Astrocyte (in vitro differentiated cells and primary cell): ENCODE measurements at regions not wholly inside any gene's neighbourhood (a gene's known extent, or its start where the extent isn't known, plus 50 kb on each side); places are given as distances from the start of the nearest gene placed in this dataset.

Experiments used
- DNase-seq: peaks from one replicate; pipeline ENCODE4 v3.0.0-alpha.2; 2010; ENCODE audit warnings: low read depth
- FAIRE-seq: peaks from 2 replicates; lab custom pipeline; 2011; peaks lifted over from hg19 to GRCh38; lab: Jason Lieb, UNC
- H2AFZ ChIP-seq: 2 replicates; pipeline ENCODE4 v1.6.0; 2012; ENCODE audit warnings: low read depth, low read length, inconsistent platforms
- H3K27ac ChIP-seq: 2 replicates; pipeline ENCODE4 v1.5.1; 2011; ENCODE audit warnings: low read depth, low read length, inconsistent platforms
- H3K27me3 ChIP-seq: 2 replicates; pipeline ENCODE4 v1.6.0; 2011; ENCODE audit warnings: low read length, inconsistent platforms; ENCODE audit not compliant: insufficient read depth
- H3K36me3 ChIP-seq: 2 replicates; pipeline ENCODE4 v1.5.1; 2011; ENCODE audit warnings: low read length, inconsistent platforms; ENCODE audit not compliant: insufficient read depth
- H3K4me1 ChIP-seq: 2 replicates; pipeline ENCODE4 v1.5.1; 2011; ENCODE audit warnings: low read length, inconsistent platforms; ENCODE audit not compliant: insufficient read depth
- H3K4me2 ChIP-seq: 2 replicates; pipeline ENCODE4 v1.6.0; 2012; ENCODE audit warnings: low read length, inconsistent platforms
- H3K4me3 ChIP-seq: 2 replicates; pipeline ENCODE4 v1.5.1; 2011; ENCODE audit warnings: low read depth, mild to moderate bottlenecking, low read length, inconsistent platforms; ENCODE audit not compliant: insufficient read depth
- H3K79me2 ChIP-seq: 2 replicates; pipeline ENCODE4 v1.6.0; 2012; ENCODE audit warnings: mild to moderate bottlenecking, low read length, inconsistent platforms; ENCODE audit not compliant: insufficient read depth
- H3K9ac ChIP-seq: 2 replicates; pipeline ENCODE4 v1.6.0; 2012; ENCODE audit warnings: mild to moderate bottlenecking, low read length, inconsistent platforms
- H3K9me3 ChIP-seq: 2 replicates; pipeline ENCODE4 v1.5.1; 2012; ENCODE audit warnings: low read depth, mild to moderate bottlenecking, low read length, inconsistent platforms; ENCODE audit not compliant: insufficient read depth
- H4K20me1 ChIP-seq: 2 replicates; pipeline ENCODE4 v1.6.0; 2012; ENCODE audit warnings: low read length, inconsistent platforms; ENCODE audit not compliant: insufficient read depth
- H3K27ac Mint-ChIP-seq: one replicate; pipeline ENCODE4 v1.8.0; 2021; ENCODE audit warnings: mild to moderate bottlenecking, mixed read lengths; ENCODE audit not compliant: unreplicated experiment
- H3K27me3 Mint-ChIP-seq: one replicate; pipeline ENCODE4 v1.8.0; 2021; ENCODE audit warnings: low read depth, mixed read lengths; ENCODE audit not compliant: unreplicated experiment
- H3K36me3 Mint-ChIP-seq: one replicate; pipeline ENCODE4 v1.8.0; 2021; ENCODE audit warnings: low read depth, mixed read lengths; ENCODE audit not compliant: unreplicated experiment
- H3K4me1 Mint-ChIP-seq: one replicate; pipeline ENCODE4 v1.8.0; 2021; ENCODE audit warnings: low read depth, mixed read lengths; ENCODE audit not compliant: unreplicated experiment
- H3K4me3 Mint-ChIP-seq: one replicate; pipeline ENCODE4 v1.8.0; 2021; ENCODE audit warnings: mild to moderate bottlenecking, moderate library complexity, mixed read lengths; ENCODE audit not compliant: unreplicated experiment
- H3K9me3 Mint-ChIP-seq: one replicate; pipeline ENCODE4 v1.8.0; 2021; ENCODE audit warnings: mild to moderate bottlenecking, mixed read lengths; ENCODE audit not compliant: unreplicated experiment
- CTCF ChIP-seq: IDR thresholded peaks from 2 replicates; pipeline ENCODE4 v1.5.1; 2011; ENCODE audit warnings: low read depth, mild to moderate bottlenecking, inconsistent platforms, low read length, moderate library complexity; ENCODE audit not compliant: insufficient read depth
- EZH2 ChIP-seq: IDR thresholded peaks from 2 replicates; pipeline ENCODE4 v1.6.1; 2012; ENCODE audit warnings: mild to moderate bottlenecking, low read length, inconsistent platforms; ENCODE audit not compliant: insufficient read depth

DNA sequence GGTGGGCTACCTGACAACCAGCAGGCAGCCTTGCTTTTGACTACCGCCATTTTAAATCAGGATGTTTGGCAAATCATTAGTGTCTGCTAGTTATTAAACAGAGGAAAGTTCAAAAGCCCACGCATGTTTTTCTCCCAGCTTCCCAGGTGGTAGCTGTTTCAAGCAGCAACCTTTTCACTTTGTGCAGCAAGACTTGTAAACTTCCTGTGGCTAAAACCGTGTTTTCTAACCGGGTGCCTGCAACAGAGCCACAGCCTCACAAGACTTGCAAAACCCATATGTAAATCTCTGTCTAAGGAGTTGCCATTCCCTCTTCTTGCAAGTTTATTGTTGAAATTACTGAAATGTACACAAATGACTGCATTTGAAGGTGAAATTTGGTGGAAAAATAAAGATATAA is 633.1 kb downstream of the BCL11A start:
- Histone ChIP-seq H3K9me3 (no peaks in the 10 kb centered on the region), H3K27me3 (no peaks in the 10 kb centered on the region), H3K4me3 (no peak overlapping the region), H3K9ac (no peak overlapping the region), H3K4me1 (no peaks in the 10 kb centered on the region), H3K79me2 (no peaks in the 10 kb centered on the region), H3K27ac (no peak overlapping the region), H4K20me1 (no peaks in the 10 kb centered on the region), H3K36me3 (no peaks in the 10 kb centered on the region), H2AFZ (no peak overlapping the region), H3K4me2 (no peak overlapping the region)
- no peak for DNase-seq
- TF ChIP-seq EZH2 = no peak
- no peak for TF ChIP-seq CTCF
- FAIRE-seq = no peak
- H3K4me1 Mint-ChIP-seq = peaks cover 6% of the 10 kb centered on the region
- no peaks in the 10 kb centered on the region for H3K9me3 Mint-ChIP-seq
- no peak overlapping the region for H3K27ac Mint-ChIP-seq
- H3K36me3 Mint-ChIP-seq = no peaks in the 10 kb centered on the region
- peaks cover 2% of the 10 kb centered on the region for H3K27me3 Mint-ChIP-seq
- H3K4me3 Mint-ChIP-seq = no peak overlapping the region

DNA sequence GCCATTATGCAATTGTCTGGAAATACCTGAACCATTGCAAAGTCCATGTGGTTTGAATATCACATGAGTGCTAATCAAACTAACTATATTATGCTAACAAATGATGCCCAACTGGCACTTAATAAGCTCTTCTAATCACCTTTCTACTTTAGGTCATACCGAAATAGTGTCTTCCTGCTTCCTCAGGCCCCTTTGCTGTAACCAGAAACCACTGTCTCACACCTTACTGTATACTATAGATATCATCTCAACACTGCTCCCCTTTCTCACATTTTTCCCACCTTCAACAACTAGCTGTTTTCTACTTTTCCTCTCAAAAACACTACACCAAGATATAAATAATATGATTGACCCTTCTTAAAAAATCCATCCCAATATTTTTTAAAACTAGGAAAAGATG is 633.9 kb downstream of the BCL11A start:
- Mint-ChIP-seq H3K27me3 (peaks cover 2% of the 10 kb centered on the region), H3K4me3 (no peak overlapping the region), H3K4me1 (peaks cover 6% of the 10 kb centered on the region), H3K27ac (no peak overlapping the region), H3K9me3 (no peaks in the 10 kb centered on the region), H3K36me3 (no peaks in the 10 kb centered on the region)
- Histone ChIP-seq H3K79me2 (no peaks in the 10 kb centered on the region), H3K27ac (no peak overlapping the region), H3K9me3 (no peaks in the 10 kb centered on the region), H3K4me3 (no peak overlapping the region), H3K36me3 (no peaks in the 10 kb centered on the region), H3K4me1 (no peaks in the 10 kb centered on the region), H2AFZ (no peak overlapping the region), H3K4me2 (no peak overlapping the region), H3K9ac (no peak overlapping the region), H4K20me1 (no peaks in the 10 kb centered on the region), H3K27me3 (no peaks in the 10 kb centered on the region)
- no peak for DNase-seq
- no peak for TF ChIP-seq CTCF
- TF ChIP-seq EZH2 = no peak
- FAIRE-seq = no peak

DNA sequence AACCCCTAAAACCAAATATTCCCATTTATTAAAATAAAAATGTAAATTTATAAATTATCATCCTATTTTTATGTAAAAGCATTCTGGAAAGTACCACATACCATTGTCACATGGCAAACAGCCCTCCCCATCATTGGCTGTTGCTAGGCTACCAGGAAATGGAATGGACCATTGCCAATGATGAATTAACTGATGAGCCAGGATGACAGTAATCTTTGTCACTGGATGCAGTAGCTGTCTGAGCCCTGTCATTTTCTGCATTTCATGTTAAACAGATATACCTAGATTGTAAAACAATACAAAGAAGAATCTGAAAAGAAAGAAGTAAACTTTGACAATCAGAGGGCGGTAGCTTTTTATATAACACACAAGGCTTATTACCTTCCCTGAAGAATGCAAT is 641.4 kb downstream of the BCL11A start:
- no peaks in the 10 kb centered on the region for H3K27me3 ChIP-seq

More for the DNA sequence above, 641.4 kb downstream of the BCL11A start:
- H3K4me2 ChIP-seq = no peak overlapping the region
- FAIRE-seq (no peak), DNase-seq (no peak)
- no peak overlapping the region for H3K9ac ChIP-seq
- Mint-ChIP-seq H3K27me3 (no peaks in the 10 kb centered on the region), H3K27ac (no peak overlapping the region), H3K9me3 (no peaks in the 10 kb centered on the region), H3K36me3 (no peaks in the 10 kb centered on the region), H3K4me3 (no peak overlapping the region), H3K4me1 (no peaks in the 10 kb centered on the region)
- H3K27ac ChIP-seq = no peak overlapping the region
- no peaks in the 10 kb centered on the region for H3K79me2 ChIP-seq
- H2AFZ ChIP-seq = no peak overlapping the region
- H4K20me1 ChIP-seq = no peaks in the 10 kb centered on the region
- TF ChIP-seq CTCF (no peak), EZH2 (no peak)
- H3K9me3 ChIP-seq = no peaks in the 10 kb centered on the region
- no peaks in the 10 kb centered on the region for H3K36me3 ChIP-seq
- no peaks in the 10 kb centered on the region for H3K4me1 ChIP-seq
- H3K4me3 ChIP-seq = no peak overlapping the region
